IPS-15b (cell line): ENCODE measurements at regions not wholly inside any gene's neighbourhood (a gene's known extent, or its start where the extent isn't known, plus 50 kb on each side); places are given as distances from the start of the nearest gene placed in this dataset.

Experiments
- H3K27me3 ChIP-seq: one replicate; pipeline ENCODE4 v1.6.1; 2013; ENCODE audit warnings: low read length; ENCODE audit not compliant: control insufficient read depth, insufficient read depth
- H3K36me3 ChIP-seq: one replicate; pipeline ENCODE4 v1.6.1; 2013; ENCODE audit warnings: low read length; ENCODE audit not compliant: control insufficient read depth, insufficient read depth
- H3K4me1 ChIP-seq: one replicate; pipeline ENCODE4 v1.6.1; 2013; ENCODE audit warnings: mild to moderate bottlenecking, low read length; ENCODE audit not compliant: control insufficient read depth, insufficient read depth
- H3K4me3 ChIP-seq: one replicate; pipeline ENCODE4 v1.5.1; 2013; ENCODE audit warnings: low read depth, low read length
- H3K9ac ChIP-seq: one replicate; pipeline ENCODE4 v1.6.1; 2013; ENCODE audit warnings: low read depth, mild to moderate bottlenecking, low read length
- H3K9me3 ChIP-seq: one replicate; pipeline ENCODE4 v1.6.1; 2013; ENCODE audit warnings: mild to moderate bottlenecking, low read length; ENCODE audit not compliant: control insufficient read depth, insufficient read depth

DNA sequence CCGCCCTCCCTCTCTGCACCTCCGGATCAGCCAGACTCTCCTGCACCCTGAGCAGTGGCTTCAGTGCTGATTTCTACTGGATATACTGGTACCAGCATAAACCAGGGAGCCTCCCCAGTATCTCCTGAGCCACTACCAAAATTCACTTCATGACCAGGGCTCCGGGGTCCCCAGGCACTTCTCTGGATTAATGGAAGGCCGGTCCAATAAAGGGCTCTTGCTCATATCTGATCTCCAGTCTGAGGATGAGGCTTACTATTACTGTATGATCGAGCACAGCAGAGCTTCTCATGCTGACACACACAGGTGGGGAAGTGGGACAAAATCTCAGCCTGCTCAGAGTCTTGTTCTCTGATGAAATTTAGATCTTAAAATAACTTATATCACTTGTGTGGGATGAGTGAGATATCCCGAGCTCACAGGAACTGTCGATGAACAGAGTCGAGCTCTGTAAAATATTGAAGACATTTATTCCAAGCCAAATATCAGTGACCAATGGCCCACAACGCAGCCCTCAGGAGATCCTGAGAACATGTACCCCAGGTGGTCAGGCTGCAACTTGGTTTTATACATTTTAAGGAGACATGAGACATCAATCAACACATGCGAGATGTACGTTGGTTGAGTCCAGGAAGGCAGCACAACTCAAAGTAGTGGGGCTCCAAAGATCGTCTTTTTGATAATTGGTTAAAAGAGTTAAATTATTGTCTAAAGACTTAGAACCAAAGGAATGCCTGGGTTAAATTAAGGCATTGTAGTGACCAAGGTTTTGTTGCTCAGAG is 93.0 kb upstream of the TOP3B start:
- H3K36me3 ChIP-seq = no peaks in the 10 kb centered on the region
- H3K4me1 ChIP-seq = no peaks in the 10 kb centered on the region
- no peak overlapping the region for H3K4me3 ChIP-seq
- no peaks in the 10 kb centered on the region for H3K9me3 ChIP-seq
- peaks cover 100% of the 10 kb centered on the region for H3K27me3 ChIP-seq
- no peak overlapping the region for H3K9ac ChIP-seq

DNA sequence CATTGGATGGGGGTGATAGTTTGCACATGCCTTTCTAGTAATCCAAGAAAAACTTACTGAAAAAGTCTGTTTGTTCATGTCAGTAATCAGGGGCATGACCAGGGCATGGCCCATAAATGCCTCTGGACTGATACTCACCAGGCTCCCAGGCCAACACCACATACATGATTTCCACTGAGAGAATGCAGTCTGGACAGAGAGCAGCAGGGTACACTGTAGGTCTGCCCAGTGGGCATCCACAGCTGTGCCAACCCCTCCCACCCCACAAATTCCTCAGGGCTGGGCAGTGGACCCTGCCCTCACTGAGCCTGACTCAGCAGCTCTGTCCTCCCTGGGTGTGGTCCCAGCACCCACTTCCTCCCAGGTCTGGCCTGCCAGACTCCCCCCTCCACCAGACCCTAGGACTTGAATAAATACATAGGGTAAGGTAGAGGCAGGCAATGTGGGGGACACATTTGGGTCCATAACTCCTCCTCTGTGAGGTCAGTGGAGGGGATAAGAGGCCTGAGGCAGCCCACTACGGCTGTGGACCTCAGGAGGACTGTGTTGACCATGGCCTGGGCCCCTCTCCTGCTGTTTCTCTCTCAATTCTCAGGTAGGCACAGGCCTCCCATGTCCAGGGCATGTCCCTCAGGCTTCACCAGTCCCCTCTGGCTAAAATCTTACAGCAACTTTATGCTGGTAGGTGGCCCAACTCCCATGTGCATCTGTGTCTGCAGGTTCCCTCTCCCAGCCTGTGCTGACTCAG is 92.2 kb upstream of the TOP3B start:
- Histone ChIP-seq H3K9me3 (no peaks in the 10 kb centered on the region), H3K9ac (no peak overlapping the region), H3K27me3 (peaks cover 100% of the 10 kb centered on the region), H3K36me3 (no peaks in the 10 kb centered on the region), H3K4me3 (no peak overlapping the region), H3K4me1 (no peaks in the 10 kb centered on the region)

DNA sequence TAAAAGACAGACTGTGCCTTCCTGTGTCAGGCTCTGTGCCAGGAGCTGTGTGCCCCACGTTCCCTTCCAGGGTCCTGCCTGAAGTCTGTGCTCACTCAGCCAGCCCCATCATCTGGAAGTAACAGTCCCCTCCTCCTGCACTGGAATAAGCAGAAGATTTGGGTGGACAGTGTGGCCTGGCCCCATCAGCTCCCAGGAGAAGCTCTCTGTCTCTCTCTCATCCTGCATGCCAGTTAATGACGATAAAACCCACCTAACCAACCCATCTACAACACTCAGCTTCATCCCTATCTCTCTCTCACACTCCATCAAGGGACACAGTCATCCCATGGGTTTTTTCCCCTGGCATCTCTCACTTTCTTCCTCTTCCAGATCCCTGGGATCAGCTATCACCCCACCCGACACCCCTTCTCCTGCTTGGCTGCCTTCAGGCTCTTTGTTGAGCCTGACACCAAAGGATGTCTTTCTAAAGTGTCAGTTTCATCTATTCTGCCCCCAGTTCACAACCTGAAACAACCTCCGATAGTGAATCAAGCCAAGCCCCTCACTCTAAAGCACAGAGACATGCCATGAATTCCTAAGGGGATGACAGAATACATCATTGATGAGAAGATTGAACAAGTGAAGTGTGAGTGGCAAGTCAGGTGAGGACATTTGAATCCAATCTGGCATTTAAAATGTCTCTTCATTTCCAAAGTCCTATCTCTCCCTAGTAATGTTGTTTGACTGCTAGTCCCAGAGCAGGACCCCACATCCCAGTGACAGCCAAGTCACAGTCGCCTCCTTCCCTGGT is 91.4 kb upstream of the TOP3B start:
- no peaks in the 10 kb centered on the region for H3K4me1 ChIP-seq
- H3K9me3 ChIP-seq = no peaks in the 10 kb centered on the region
- no peak overlapping the region for H3K4me3 ChIP-seq
- peaks cover 100% of the 10 kb centered on the region for H3K27me3 ChIP-seq
- H3K36me3 ChIP-seq = no peaks in the 10 kb centered on the region
- no peak overlapping the region for H3K9ac ChIP-seq

DNA sequence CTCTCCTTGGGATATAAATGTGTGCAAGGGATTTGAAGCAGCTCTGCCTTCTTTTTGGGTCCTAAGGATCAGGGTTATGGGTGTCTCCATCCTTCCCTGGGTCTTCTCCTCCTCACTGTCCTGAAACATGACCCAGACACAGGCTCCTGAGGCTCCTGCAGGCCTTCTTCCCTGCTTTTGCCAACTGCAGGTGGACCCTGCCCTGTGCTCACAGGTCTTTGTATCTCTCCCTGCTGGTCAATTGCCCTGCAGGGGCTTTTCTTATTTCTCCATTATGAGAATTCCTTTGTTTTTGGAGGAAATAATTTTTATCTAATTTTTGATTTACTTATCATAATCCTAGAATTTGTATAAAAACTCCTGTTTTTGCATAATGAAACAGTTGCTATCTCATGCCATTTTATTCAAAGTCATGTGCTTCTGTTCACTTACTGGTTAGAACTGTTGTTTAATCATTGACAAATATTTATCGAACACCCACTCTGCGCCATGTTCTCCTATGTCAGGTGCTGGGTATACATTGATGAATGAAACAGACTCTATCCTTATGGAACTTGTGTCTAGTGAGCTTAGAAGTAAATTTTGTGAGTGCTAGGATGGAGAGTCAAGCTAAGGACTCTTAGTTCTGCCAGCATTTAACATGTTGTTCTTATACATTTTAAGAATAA is 89.7 kb upstream of the TOP3B start:
- Histone ChIP-seq H3K4me3 (no peak overlapping the region), H3K4me1 (no peaks in the 10 kb centered on the region), H3K36me3 (no peaks in the 10 kb centered on the region), H3K27me3 (peaks cover 100% of the 10 kb centered on the region), H3K9ac (no peak overlapping the region), H3K9me3 (no peaks in the 10 kb centered on the region)

DNA sequence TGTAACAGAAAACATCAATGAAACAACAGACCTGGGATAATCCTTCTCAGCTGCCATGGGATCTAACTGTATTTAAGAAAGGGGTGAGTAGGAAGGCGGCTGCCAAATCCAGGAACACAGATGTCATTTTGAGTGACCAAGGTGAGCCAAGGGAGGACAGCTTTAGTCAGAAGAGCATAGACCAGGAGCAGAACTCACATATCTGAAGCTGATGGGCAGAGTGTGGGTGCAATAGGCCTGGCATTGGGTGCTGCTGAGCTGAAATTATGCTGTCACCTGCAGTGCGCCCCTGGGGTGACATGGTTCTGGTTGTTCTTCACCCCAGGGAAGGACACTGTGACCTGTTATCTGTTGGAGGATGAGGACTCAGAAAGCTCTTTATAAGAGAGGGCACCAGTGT is 88.9 kb upstream of the TOP3B start:
- Histone ChIP-seq H3K27me3 (peaks cover 100% of the 10 kb centered on the region), H3K36me3 (no peaks in the 10 kb centered on the region), H3K4me3 (no peak overlapping the region), H3K9ac (no peak overlapping the region), H3K9me3 (no peaks in the 10 kb centered on the region), H3K4me1 (no peaks in the 10 kb centered on the region)

DNA sequence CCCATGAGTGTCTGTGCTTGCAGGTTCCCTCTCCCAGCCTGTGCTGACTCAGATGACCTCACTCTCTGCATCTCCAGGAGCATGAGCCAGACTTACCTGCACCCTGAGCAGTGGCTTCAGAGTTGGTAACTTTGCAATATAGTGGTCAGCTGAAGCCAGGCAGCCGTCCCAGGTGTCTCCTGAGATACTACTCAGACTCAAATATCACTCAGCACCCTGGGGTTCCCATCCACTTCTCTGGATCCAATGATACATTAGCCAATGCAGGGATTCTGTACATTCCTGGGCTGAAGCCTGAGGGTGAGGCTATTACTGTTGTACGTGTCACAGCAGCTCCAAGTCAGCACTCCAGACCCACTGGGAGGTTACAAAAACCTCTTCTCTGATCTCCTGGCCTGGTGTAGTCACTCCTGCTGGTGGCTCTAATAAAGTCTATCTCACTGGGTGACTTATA is 87.8 kb upstream of the TOP3B start:
- no peaks in the 10 kb centered on the region for H3K4me1 ChIP-seq
- no peak overlapping the region for H3K9ac ChIP-seq
- H3K36me3 ChIP-seq = no peaks in the 10 kb centered on the region
- no peaks in the 10 kb centered on the region for H3K9me3 ChIP-seq
- no peak overlapping the region for H3K4me3 ChIP-seq
- H3K27me3 ChIP-seq = peaks cover 100% of the 10 kb centered on the region

DNA sequence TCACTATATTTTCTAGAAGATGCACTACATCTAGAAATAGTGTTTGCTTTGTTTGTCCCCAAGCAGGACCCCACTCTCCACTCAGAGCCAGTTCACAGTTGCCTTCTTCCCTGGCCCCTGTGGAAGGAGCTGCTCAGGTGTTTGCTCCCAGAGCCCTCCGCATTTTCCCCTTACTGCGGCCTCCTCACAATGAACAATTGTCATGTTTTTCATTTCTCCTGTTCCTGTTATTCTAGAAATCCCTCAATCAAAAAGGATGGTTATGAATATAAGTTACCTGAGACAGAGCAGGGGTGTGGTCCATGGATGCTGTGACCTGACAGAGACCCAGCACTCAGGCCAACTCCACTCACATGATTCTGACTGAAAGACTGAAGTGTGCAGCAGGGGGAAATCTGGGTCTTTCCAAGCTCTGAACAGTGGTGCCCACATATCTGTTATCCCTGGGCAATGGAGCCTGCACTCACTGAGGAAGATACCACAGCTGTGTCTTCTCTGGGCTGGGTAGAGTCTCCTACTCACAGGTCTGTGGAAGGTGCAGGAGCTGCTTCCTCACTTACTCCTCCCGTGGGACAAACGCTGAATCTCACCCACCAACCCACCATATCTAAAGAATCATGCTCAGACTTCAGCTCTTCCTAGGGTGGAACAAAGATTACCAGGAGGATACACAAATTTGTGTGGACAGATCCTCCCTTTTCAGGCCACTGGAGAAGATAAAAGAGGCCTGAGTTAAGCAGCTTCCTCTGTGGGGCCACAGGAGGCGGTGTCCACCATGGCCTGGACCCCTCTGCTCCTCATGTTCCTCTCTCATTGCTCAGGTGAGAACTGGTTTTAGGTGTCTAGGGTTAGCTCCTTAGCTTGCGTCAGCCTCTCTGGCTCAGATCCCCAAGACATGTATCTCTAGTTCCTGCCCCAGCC is 87.1 kb upstream of the TOP3B start:
- Histone ChIP-seq H3K36me3 (no peaks in the 10 kb centered on the region), H3K27me3 (peaks cover 100% of the 10 kb centered on the region), H3K9me3 (no peaks in the 10 kb centered on the region), H3K4me1 (no peaks in the 10 kb centered on the region), H3K9ac (no peak overlapping the region), H3K4me3 (no peak overlapping the region)

DNA sequence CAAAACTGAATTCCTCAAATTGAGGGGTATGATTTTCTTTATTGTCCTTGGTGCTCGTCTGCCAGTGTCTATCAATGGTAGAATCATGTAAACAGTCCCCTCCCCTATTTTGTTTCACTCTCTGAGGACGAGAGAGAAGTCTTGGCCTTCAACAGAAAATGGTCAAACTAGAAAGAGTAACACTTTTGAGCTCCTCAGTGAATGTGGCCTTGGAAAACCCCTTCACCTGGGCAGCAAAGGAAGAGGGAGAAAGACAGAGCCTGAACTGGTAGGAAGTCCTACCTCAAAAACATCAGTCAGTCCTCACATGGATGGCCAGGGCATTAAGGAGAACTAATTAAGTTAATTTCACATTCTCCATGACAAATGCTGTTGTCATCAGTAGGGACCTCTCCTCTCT is 86.1 kb upstream of the TOP3B start:
- no peak overlapping the region for H3K4me3 ChIP-seq
- H3K9ac ChIP-seq = no peak overlapping the region
- H3K27me3 ChIP-seq = peaks cover 97% of the 10 kb centered on the region
- H3K36me3 ChIP-seq = no peaks in the 10 kb centered on the region
- no peaks in the 10 kb centered on the region for H3K4me1 ChIP-seq
- no peaks in the 10 kb centered on the region for H3K9me3 ChIP-seq

DNA sequence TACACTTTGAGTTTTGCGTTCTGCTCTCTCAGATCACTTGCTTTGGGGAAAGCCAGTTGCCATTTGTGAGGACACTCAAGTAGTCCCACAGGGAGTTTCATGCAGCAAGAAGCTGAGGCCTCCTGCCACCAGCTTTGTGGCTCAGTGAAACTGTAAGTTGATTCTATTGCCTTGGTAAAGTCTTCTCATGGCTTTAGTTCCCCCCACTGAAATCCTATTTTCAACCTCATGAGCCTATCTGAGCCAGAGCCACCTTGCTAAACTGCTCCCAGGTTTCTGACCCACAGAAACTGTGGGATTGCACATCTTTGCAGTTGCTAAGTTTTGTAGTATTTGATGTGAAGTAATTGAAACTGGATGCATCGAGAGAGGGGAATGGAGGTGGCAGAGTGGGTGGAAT is 85.4 kb upstream of the TOP3B start:
- peaks cover 96% of the 10 kb centered on the region for H3K27me3 ChIP-seq

DNA sequence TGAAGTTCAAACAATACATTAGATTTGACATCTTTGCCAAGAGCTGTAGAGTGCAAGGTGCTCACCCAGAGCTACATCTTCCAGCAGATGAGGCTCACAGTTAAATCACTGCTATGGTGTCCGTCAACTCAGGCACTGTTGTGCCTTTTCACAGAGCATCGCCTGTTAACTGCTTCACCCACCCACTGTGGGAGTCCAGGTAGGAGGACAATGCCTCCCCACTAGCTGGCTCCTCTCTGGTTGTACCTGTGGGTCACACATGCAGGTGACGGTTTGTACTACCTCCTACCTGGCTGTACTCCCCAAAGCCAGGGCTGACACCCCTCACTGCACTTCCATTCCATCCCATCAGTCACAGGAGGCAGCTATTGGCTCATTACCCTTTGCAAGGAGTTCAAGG is 84.6 kb upstream of the TOP3B start:
- Histone ChIP-seq H3K36me3 (no peaks in the 10 kb centered on the region), H3K4me1 (no peaks in the 10 kb centered on the region), H3K4me3 (no peak overlapping the region), H3K9me3 (no peaks in the 10 kb centered on the region), H3K27me3 (peaks cover 96% of the 10 kb centered on the region), H3K9ac (no peak overlapping the region)

More for the DNA sequence above, 85.4 kb upstream of the TOP3B start:
- no peak overlapping the region for H3K9ac ChIP-seq
- no peak overlapping the region for H3K4me3 ChIP-seq
- H3K9me3 ChIP-seq = no peaks in the 10 kb centered on the region
- no peaks in the 10 kb centered on the region for H3K4me1 ChIP-seq
- H3K36me3 ChIP-seq = no peaks in the 10 kb centered on the region
